ENCODE measurements at regions not wholly inside any gene's neighbourhood (a gene's known extent, or its start where the extent isn't known, plus 50 kb on each side); places are given as distances from the start of the nearest gene placed in this dataset.

DNA sequence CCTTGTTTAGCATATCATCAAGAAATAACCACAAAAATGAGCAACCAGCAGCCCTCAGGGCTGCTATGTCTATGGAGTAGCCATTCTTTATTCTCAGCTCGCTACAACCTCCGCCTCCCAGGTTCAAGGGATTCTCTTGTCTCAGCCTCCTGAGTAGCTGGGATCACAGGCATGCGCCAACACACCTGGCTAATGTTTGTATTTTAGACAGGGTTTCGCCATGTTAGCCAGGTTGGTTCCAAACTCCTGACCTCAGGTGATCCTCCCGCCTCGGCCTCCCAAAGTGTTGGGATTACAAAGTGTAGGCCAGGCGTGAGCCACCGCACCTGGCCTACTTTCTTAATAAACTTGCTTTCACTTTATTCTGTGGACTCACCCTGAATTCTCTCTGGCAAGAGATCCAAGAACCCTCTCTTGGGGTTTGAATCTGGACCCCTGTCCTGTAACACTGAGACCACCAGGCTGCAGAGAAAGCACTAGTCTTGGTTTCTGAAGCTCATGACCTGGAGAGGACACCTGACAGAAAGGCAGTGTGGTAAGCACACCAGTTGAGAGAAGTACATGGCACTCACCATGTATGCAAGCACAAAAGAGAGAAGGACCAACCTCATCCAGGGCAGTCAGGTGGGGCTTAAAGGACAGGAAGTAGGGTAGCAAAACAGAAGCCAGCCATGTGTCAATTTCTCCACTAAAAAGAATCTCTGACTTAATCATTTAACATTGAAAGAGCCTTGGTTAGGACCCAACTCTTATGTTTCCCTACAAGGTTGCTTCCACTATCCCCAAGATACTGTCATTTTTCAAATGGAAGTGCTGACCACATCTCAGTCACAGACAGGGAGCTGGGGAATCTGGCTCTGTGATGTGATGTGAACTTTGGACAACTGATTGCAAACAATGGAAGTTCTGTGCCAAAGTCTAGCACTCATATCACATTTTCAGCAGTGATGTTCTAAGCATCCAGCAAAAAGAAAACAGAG, 97.4 kb upstream of the DST start:
- DNase-seq (ENCODE audit: low read depth in 2 of 2), result no peak
- H3K4me3 ChIP-seq (replicated peaks in 1 of 2; ENCODE audit: low read depth in 2 of 2, low read length in 2 of 2), result no peak overlapping the region
- TF ChIP-seq CTCF (IDR thresholded peaks at IDR 0.05; ENCODE audit: low read depth, low read length), result no peak

DNA sequence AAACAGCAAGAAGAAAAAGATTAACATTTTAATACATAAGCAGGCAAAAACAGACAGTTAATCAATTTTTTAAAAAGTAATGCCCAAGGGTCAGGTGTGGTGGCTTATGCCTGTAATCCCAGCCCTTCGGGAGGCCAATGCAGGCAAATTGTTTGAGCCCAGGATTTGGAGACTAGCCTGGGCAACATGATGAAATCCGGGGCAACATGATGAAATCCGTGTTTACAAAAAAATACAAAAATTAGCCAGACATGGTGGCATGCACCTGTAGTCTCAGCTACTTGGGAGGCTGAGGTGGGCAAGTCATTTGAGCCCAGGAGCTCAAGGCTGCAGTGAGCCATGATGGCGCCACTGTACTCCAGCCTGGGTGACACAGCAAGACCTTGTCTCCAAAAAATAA, 94.1 kb upstream of the DST start:
- TF ChIP-seq CTCF (IDR thresholded peaks at IDR 0.05; ENCODE audit: low read depth, low read length), result no peak
- H3K4me3 ChIP-seq (replicated peaks in 1 of 2; ENCODE audit: low read depth in 2 of 2, low read length in 2 of 2), result no peak overlapping the region

DNA sequence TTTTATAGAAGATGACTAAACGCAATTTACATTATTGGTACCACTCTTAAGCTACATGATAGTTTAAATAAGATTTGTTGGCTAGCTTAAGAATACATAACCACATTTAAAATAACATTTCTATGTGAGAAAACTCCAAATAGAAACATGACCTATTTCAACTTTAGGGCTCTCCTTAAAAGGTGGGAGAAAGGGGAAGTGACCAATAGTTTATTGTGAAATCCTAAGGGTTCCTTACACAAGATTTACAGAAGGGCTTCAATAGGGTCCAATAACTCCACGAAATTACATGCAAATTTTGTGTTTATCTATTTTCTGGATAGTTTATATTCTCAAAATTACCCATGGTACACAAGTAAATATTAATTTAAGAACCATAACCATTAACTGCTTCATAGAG, 91.6 kb upstream of the DST start:
- TF ChIP-seq CTCF (IDR thresholded peaks at IDR 0.05; ENCODE audit: low read depth, low read length), result no peak
- no peak overlapping the region for H3K4me3 ChIP-seq (replicated peaks in 1 of 2; ENCODE audit: low read depth in 2 of 2, low read length in 2 of 2)

More for the DNA sequence above, 94.1 kb upstream of the DST start:
- no peak for DNase-seq (ENCODE audit: low read depth in 2 of 2)

GRCh38 chr6:56733211-56733697, 90.6 kb upstream of the DST start:
- DNase-seq (ENCODE audit: low read depth in 2 of 2), result no peak
- no peak overlapping the region for H3K4me3 ChIP-seq (replicated peaks in 1 of 2; ENCODE audit: low read depth in 2 of 2, low read length in 2 of 2)
- no peak for TF ChIP-seq CTCF (IDR thresholded peaks at IDR 0.05; ENCODE audit: low read depth, low read length)

More for the DNA sequence above, 91.6 kb upstream of the DST start:
- DNase-seq (ENCODE audit: low read depth in 2 of 2), result no peak

GRCh38 chr6:56732517-56732916, 89.8 kb upstream of the DST start:
- no peak overlapping the region for H3K4me3 ChIP-seq (replicated peaks in 1 of 2; ENCODE audit: low read depth in 2 of 2, low read length in 2 of 2)
- TF ChIP-seq CTCF (IDR thresholded peaks at IDR 0.05; ENCODE audit: low read depth, low read length), result no peak
- DNase-seq (ENCODE audit: low read depth in 2 of 2), result no peak

GRCh38 chr6:56730663-56731529, 88.2 kb upstream of the DST start:
- H3K4me3 ChIP-seq (replicated peaks in 1 of 2; ENCODE audit: low read depth in 2 of 2, low read length in 2 of 2), result peak overlapping the region in 1 of 2 donors; percentile 7
- DNase-seq (ENCODE audit: low read depth in 2 of 2), result peak; percentile 60 to 85
- no peak for TF ChIP-seq CTCF (IDR thresholded peaks at IDR 0.05; ENCODE audit: low read depth, low read length)
